ENCODE measurements at regions not wholly inside any gene's neighbourhood (a gene's known extent, or its start where the extent isn't known, plus 50 kb on each side); places are given as distances from the start of the nearest gene placed in this dataset.

- TF ChIP-seq CTCF (IDR thresholded peaks at IDR 0.05) (no peak), JUND (IDR thresholded peaks at IDR 0.05) (no peak), USF2 (IDR thresholded peaks at IDR 0.05; ENCODE audit: borderline replicate concordance, low read depth, low read length) (no peak), EP300 (IDR thresholded peaks at IDR 0.05; ENCODE audit: borderline replicate concordance in 1 of 2, low read depth in 1 of 2, low read length in 1 of 2) (no peak), RAD21 (IDR thresholded peaks at IDR 0.05; ENCODE audit: low read length) (no peak), EZH2phosphoT487 (IDR thresholded peaks at IDR 0.05; ENCODE audit: borderline replicate concordance, low read depth) (no peak), CHD2 (IDR thresholded peaks at IDR 0.05; ENCODE audit: low read length, partially characterized antibody) (no peak), MAX (IDR thresholded peaks at IDR 0.05; ENCODE audit: low read depth) (no peak), MEF2A (IDR thresholded peaks at IDR 0.05; ENCODE audit: borderline replicate concordance, low read depth) (no peak), SMC3 (IDR thresholded peaks at IDR 0.05; ENCODE audit: low read depth, low read length) (no peak)
These were observed 135.5 kb upstream of the SORCS3 start for GRCh38 chr10:104505521-104506042.
